ENCODE measurements at regions not wholly inside any gene's neighbourhood (a gene's known extent, or its start where the extent isn't known, plus 50 kb on each side); places are given as distances from the start of the nearest gene placed in this dataset.

DNA sequence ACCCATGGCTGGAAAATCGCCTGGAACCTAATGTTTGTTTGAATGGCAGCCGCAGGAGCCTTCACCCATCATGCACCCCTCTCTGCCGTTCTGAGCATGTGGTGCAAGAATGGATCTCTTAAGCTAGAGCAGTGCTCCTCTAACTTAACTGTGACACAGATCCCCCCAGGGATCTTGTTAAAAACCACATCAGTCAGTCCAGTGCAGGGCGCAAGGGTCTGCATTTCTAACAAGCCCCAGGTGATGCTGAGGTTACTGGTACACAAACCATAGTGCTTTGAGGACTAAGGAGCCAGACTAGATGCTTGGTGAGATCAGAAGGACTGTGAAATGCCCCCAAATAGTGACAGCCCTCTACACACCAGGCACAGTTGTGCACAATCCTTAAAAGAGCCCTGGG is 87.1 kb upstream of the KCTD1 start:
- no peaks in the 10 kb centered on the region for H3K27me3 ChIP-seq (ENCODE audit: insufficient read depth)
- no peak overlapping the region for H2AFZ ChIP-seq (ENCODE audit: low read depth)
- H3K4me1 ChIP-seq (ENCODE audit: control insufficient read depth in 1 of 2, insufficient read depth in 2 of 2, low read depth in 1 of 2, low read length in 1 of 2), result peaks cover 0 to 8% of the 10 kb centered on the region in 2 experiments; a peak in 1 of 4 replicates
- no peaks in the 10 kb centered on the region for H4K20me1 ChIP-seq (ENCODE audit: insufficient read depth)
- no peak for DNase-seq
- H3K4me2 ChIP-seq, result no peak overlapping the region
- ChIA-PET POLR2A (no interaction called here), CTCF (no interaction called here)
- H3K9me2 ChIP-seq, result no peaks in the 10 kb centered on the region
- H3K9me3 ChIP-seq, result no peaks in the 10 kb centered on the region
- no peak overlapping the region for H3K9ac ChIP-seq
- WGBS (ENCODE audit: low lambda C conversion rate), result 71% methylated on average over 4 of the region's 4 CpGs
- no peak overlapping the region for H3K4me3 ChIP-seq (ENCODE audit: low read depth in 2 of 2, low read length in 1 of 2)
- no peaks in the 10 kb centered on the region for H3F3A ChIP-seq (replicated peaks; ENCODE audit: insufficient read depth)
- H3K36me3 ChIP-seq (replicated peaks in 1 of 2; ENCODE audit: control insufficient read depth in 1 of 2, insufficient read depth in 2 of 2, low read length in 1 of 2), result no peaks in the 10 kb centered on the region
- H3K27ac ChIP-seq (ENCODE audit: low read depth in 2 of 2, low read length in 1 of 2), result no peak overlapping the region
- H3K79me2 ChIP-seq (ENCODE audit: insufficient read depth), result no peaks in the 10 kb centered on the region
- TF ChIP-seq, protein P1, sequence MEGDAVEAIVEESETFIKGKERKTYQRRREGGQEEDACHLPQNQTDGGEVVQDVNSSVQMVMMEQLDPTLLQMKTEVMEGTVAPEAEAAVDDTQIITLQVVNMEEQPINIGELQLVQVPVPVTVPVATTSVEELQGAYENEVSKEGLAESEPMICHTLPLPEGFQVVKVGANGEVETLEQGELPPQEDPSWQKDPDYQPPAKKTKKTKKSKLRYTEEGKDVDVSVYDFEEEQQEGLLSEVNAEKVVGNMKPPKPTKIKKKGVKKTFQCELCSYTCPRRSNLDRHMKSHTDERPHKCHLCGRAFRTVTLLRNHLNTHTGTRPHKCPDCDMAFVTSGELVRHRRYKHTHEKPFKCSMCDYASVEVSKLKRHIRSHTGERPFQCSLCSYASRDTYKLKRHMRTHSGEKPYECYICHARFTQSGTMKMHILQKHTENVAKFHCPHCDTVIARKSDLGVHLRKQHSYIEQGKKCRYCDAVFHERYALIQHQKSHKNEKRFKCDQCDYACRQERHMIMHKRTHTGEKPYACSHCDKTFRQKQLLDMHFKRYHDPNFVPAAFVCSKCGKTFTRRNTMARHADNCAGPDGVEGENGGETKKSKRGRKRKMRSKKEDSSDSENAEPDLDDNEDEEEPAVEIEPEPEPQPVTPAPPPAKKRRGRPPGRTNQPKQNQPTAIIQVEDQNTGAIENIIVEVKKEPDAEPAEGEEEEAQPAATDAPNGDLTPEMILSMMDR (IDR thresholded peaks at IDR 0.05), result no peak
- TF ChIP-seq SMC3 (IDR thresholded peaks at IDR 0.05; ENCODE audit: low read depth, low read length), result no peak
- TF ChIP-seq GABPA (IDR thresholded peaks at IDR 0.05; ENCODE audit: low read depth), result no peak
- no peak for TF ChIP-seq FOXJ3 (CRISPR knock-in tag; IDR thresholded peaks at IDR 0.05)
- TF ChIP-seq, protein P2, sequence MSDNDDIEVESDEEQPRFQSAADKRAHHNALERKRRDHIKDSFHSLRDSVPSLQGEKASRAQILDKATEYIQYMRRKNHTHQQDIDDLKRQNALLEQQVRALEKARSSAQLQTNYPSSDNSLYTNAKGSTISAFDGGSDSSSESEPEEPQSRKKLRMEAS (IDR thresholded peaks at IDR 0.05; ENCODE audit: low read depth), result no peak
- TF ChIP-seq, protein P3, sequence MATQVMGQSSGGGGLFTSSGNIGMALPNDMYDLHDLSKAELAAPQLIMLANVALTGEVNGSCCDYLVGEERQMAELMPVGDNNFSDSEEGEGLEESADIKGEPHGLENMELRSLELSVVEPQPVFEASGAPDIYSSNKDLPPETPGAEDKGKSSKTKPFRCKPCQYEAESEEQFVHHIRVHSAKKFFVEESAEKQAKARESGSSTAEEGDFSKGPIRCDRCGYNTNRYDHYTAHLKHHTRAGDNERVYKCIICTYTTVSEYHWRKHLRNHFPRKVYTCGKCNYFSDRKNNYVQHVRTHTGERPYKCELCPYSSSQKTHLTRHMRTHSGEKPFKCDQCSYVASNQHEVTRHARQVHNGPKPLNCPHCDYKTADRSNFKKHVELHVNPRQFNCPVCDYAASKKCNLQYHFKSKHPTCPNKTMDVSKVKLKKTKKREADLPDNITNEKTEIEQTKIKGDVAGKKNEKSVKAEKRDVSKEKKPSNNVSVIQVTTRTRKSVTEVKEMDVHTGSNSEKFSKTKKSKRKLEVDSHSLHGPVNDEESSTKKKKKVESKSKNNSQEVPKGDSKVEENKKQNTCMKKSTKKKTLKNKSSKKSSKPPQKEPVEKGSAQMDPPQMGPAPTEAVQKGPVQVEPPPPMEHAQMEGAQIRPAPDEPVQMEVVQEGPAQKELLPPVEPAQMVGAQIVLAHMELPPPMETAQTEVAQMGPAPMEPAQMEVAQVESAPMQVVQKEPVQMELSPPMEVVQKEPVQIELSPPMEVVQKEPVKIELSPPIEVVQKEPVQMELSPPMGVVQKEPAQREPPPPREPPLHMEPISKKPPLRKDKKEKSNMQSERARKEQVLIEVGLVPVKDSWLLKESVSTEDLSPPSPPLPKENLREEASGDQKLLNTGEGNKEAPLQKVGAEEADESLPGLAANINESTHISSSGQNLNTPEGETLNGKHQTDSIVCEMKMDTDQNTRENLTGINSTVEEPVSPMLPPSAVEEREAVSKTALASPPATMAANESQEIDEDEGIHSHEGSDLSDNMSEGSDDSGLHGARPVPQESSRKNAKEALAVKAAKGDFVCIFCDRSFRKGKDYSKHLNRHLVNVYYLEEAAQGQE (IDR thresholded peaks at IDR 0.05; ENCODE audit: low read depth, low read length), result no peak

DNA sequence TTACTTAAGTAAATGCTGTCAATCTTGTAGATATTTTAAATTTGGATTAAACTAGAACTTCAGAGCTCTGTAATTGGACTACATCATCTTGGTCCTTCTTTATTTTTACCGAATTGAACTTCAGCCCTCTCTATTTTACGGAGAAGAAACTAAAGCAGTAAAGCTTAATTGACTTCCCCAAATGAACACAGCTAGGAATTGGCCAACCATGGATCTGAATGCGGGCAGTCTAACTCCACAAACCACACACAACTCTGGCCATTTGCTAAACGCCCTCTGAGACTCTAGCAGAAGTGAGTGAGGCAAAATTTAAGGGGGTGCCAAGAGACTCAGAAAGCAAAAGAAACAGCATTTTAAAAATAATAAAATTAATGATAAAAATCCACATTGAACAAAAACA is 86.3 kb upstream of the KCTD1 start:
- Histone ChIP-seq H2AFZ (ENCODE audit: low read depth) (no peak overlapping the region), H3K4me1 (ENCODE audit: control insufficient read depth in 1 of 2, insufficient read depth in 2 of 2, low read depth in 1 of 2, low read length in 1 of 2) (peaks cover 0 to 8% of the 10 kb centered on the region in 2 experiments; a peak in 1 of 4 replicates), H3K27me3 (ENCODE audit: insufficient read depth) (no peaks in the 10 kb centered on the region), H3K79me2 (ENCODE audit: insufficient read depth) (no peaks in the 10 kb centered on the region), H4K20me1 (ENCODE audit: insufficient read depth) (no peaks in the 10 kb centered on the region), H3F3A (replicated peaks; ENCODE audit: insufficient read depth) (no peaks in the 10 kb centered on the region), H3K9me3 (no peaks in the 10 kb centered on the region), H3K4me2 (no peak overlapping the region), H3K36me3 (replicated peaks in 1 of 2; ENCODE audit: control insufficient read depth in 1 of 2, insufficient read depth in 2 of 2, low read length in 1 of 2) (no peaks in the 10 kb centered on the region), H3K9ac (no peak overlapping the region), H3K9me2 (no peaks in the 10 kb centered on the region), H3K27ac (ENCODE audit: low read depth in 2 of 2, low read length in 1 of 2) (no peak overlapping the region), H3K4me3 (ENCODE audit: low read depth in 2 of 2, low read length in 1 of 2) (no peak overlapping the region)
- CTCF ChIA-PET, result no interaction called here
- TF ChIP-seq RXRA (IDR thresholded peaks at IDR 0.05; ENCODE audit: borderline replicate concordance, low read depth) (no peak), TEAD4 (IDR thresholded peaks at IDR 0.05; ENCODE audit: borderline replicate concordance, insufficient read depth) (no peak), TAF1 (IDR thresholded peaks at IDR 0.05; ENCODE audit: borderline replicate concordance, low read depth, low read length) (no peak), MXI1 (IDR thresholded peaks at IDR 0.05; ENCODE audit: low read depth, low read length) (no peak)
- POLR2A ChIA-PET, result no interaction called here
- no peak for DNase-seq
- WGBS (ENCODE audit: low lambda C conversion rate), result 62% methylated on average over 4 of the region's 4 CpGs

All from SK-N-SH (cell line).